ENCODE measurements at regions not wholly inside any gene's neighbourhood (a gene's known extent, or its start where the extent isn't known, plus 50 kb on each side); places are given as distances from the start of the nearest gene placed in this dataset.

- no peak for DNase-seq
These were observed 343.8 kb upstream of the MYT1L start for GRCh38 chr2:2674831-2675230.

- DNase-seq, result no peak
These were observed 342.3 kb upstream of the MYT1L start for GRCh38 chr2:2673406-2673805.

GRCh38 chr2:2672249-2672648, 341.2 kb upstream of the MYT1L start:
- no peak for DNase-seq

- no peak for DNase-seq
These were observed 340.8 kb upstream of the MYT1L start for GRCh38 chr2:2671826-2672225.

GRCh38 chr2:2669316-2669715, 338.2 kb upstream of the MYT1L start:
- no peak for DNase-seq

- no peak for DNase-seq
These were observed 337.7 kb upstream of the MYT1L start for GRCh38 chr2:2668681-2669265.

GRCh38 chr2:2667690-2668089, 336.6 kb upstream of the MYT1L start:
- DNase-seq, result no peak

GRCh38 chr2:2665834-2666133, 334.7 kb upstream of the MYT1L start:
- no peak for DNase-seq

GRCh38 chr2:2664989-2665833, 334.1 kb upstream of the MYT1L start:
- DNase-seq, result no peak

GRCh38 chr2:2663401-2664036, 332.4 kb upstream of the MYT1L start:
- no peak for DNase-seq

- DNase-seq, result no peak
These were observed 331.8 kb upstream of the MYT1L start for GRCh38 chr2:2662847-2663356.

- no peak for DNase-seq
These were observed 331.2 kb upstream of the MYT1L start for GRCh38 chr2:2662037-2662846.

GRCh38 chr2:2660789-2661355, 329.8 kb upstream of the MYT1L start:
- no peak for DNase-seq

GRCh38 chr2:2657121-2657962, 326.3 kb upstream of the MYT1L start:
- DNase-seq, result no peak

GRCh38 chr2:2656115-2657011, 325.3 kb upstream of the MYT1L start:
- DNase-seq, result no peak

- no peak for DNase-seq
These were observed 324.5 kb upstream of the MYT1L start for GRCh38 chr2:2655453-2656114.

GRCh38 chr2:2653231-2653630, 322.2 kb upstream of the MYT1L start:
- no peak for DNase-seq

- no peak for DNase-seq
These were observed 319.7 kb upstream of the MYT1L start for GRCh38 chr2:2650608-2651375.

Data from activated T-cell treated with anti-CD3 and anti-CD28 coated beads for 4 hours (primary cell).